HG02588 (cell line): ENCODE measurements at regions not wholly inside any gene's neighbourhood (a gene's known extent, or its start where the extent isn't known, plus 50 kb on each side); places are given as distances from the start of the nearest gene placed in this dataset.
A peak's percentile ranks its signal among the peaks of the same experiment; 100 is the strongest.
"Not testable (repeated sequence)": the region's sequence is repeated elsewhere in the genome, so short reads cannot be mapped to it uniquely, and the experiment has no call there.

Experiments
- ATAC-seq: cut with Tn5 transposase; IDR thresholded peaks from one replicate; pipeline ENCODE4 v1.9.1; 2021; ENCODE audit warnings: mild to moderate bottlenecking, moderate library complexity; ENCODE audit not compliant: unreplicated experiment

GRCh38 chr1:70667494-70668170 is 256.6 kb downstream of the CTH start:
- ATAC-seq: no peak

GRCh38 chr1:70671006-70671405 is 259.9 kb downstream of the CTH start:
- ATAC-seq: no peak

GRCh38 chr1:70672442-70672888 is 261.4 kb downstream of the CTH start:
- ATAC-seq: no peak

- no peak for ATAC-seq
Measured at GRCh38 chr1:70674941-70675685, 264.0 kb downstream of the CTH start.

- peak; percentile 48 for ATAC-seq
Measured at GRCh38 chr1:70675737-70676156, 264.7 kb downstream of the CTH start.

- ATAC-seq: peak; percentile 98
Measured at GRCh38 chr1:70685300-70686286, 274.5 kb downstream of the CTH start.

- ATAC-seq: no peak
Measured at GRCh38 chr1:70688580-70688979, 277.5 kb downstream of the CTH start.

GRCh38 chr1:70706381-70707037 is 295.4 kb downstream of the CTH start:
- no peak for ATAC-seq

- ATAC-seq: no peak
Measured at GRCh38 chr1:70707214-70707613, 296.1 kb downstream of the CTH start.

- no peak for ATAC-seq
Measured at GRCh38 chr1:70714149-70714548, 303.1 kb downstream of the CTH start.

- ATAC-seq: no peak
Measured at GRCh38 chr1:70717211-70717610, 306.1 kb downstream of the CTH start.

GRCh38 chr1:70717656-70718055 is 306.6 kb downstream of the CTH start:
- ATAC-seq: no peak

GRCh38 chr1:70718086-70718630 is 307.1 kb downstream of the CTH start:
- ATAC-seq: no peak

- ATAC-seq: no peak
Measured at GRCh38 chr1:70719154-70719553, 308.1 kb downstream of the CTH start.

- ATAC-seq: no peak
Measured at GRCh38 chr1:70720109-70720508, 309.0 kb downstream of the CTH start.

GRCh38 chr1:70720521-70720920 is 309.5 kb downstream of the CTH start:
- ATAC-seq: no peak

GRCh38 chr1:70727886-70728489 is 316.9 kb downstream of the CTH start:
- no peak for ATAC-seq

- not testable (repeated sequence) for ATAC-seq
Measured at GRCh38 chr1:70736518-70736917, 311.1 kb downstream of the PTGER3 start.

GRCh38 chr1:70737125-70737524 is 310.5 kb downstream of the PTGER3 start:
- no peak for ATAC-seq

- no peak for ATAC-seq
Measured at GRCh38 chr1:70738624-70739023, 309.0 kb downstream of the PTGER3 start.
